K562 (cell line): ENCODE measurements at regions not wholly inside any gene's neighbourhood (a gene's known extent, or its start where the extent isn't known, plus 50 kb on each side); places are given as distances from the start of the nearest gene placed in this dataset.

Experiments used
- ATAC-seq: fragments of 200-7000 bp; cut with Tn5 transposase; 3 replicates; pipeline ENCODE4 v1.9.1; 2020; ENCODE audit warnings: moderate library complexity
- BruUV-seq: library from RNA; stranded (reverse); fragments of 400-500 nt; replicated peaks from 2 replicates; lab custom pipeline; 2021; lab: Mats Ljungman, UMichigan
- CTCF ChIA-PET: fragments of 300-600 bp; formaldehyde crosslinking; extraction: SDS; loops from one replicate; lab custom pipeline; 2021; ENCODE audit warnings: low intra/inter-chr PET ratio; lab: Yijun Ruan, JAX
- POLR2A ChIA-PET: fragments of 300-600, 350-650 bp; sonication (Branson Sonifier 250); formaldehyde crosslinking; extraction: SDS; loops from one replicate; lab custom pipeline; 2021; ENCODE audit warnings: antibody characterized with exemption, inconsistent platforms; lab: Yijun Ruan, JAX
- DNase-seq, 4 experiments: peaks; one replicate each; pipeline versions ENCODE4 v3.0.0 to v3.0.0-alpha.2; 2011 to 2018; ENCODE audit warnings: low spot score in 3 of 4, mixed read lengths in 3 of 4; ENCODE audit errors: extremely low read depth in 1 of 4
- FAIRE-seq: peaks from 2 replicates; lab custom pipeline; 2011; peaks lifted over from hg19 to GRCh38; lab: Jason Lieb, UNC
- H2AFZ ChIP-seq: 2 replicates; pipeline ENCODE4 v1.6.0; 2011; ENCODE audit warnings: low read depth, low read length, control low read depth, inconsistent platforms
- H3K27ac ChIP-seq: fragments of 200-600 bp; 3 replicates; pipeline ENCODE4 v1.8.0; 2011; ENCODE audit warnings: low read depth, mild to moderate bottlenecking, control low read depth, inconsistent platforms, low read length, moderate library complexity, mixed read lengths; ENCODE audit errors: extremely low read depth
- H3K27me3 ChIP-seq, 2 experiments: fragments of 300-600 bp in 1 of 2; 2 replicates in 1 of 2; 3 replicates in 1 of 2; pipeline versions ENCODE4 v1.6.0 to v1.8.0; 2011; ENCODE audit warnings: inconsistent platforms in 2 of 2, low read length in 2 of 2, mild to moderate bottlenecking in 1 of 2, mixed read lengths in 1 of 2, moderate library complexity in 1 of 2; ENCODE audit not compliant: control insufficient read depth in 2 of 2, insufficient read depth in 2 of 2
- H3K36me3 ChIP-seq: fragments of 300-600 bp; 3 replicates; pipeline ENCODE4 v1.8.0; 2011; ENCODE audit warnings: mild to moderate bottlenecking, low read length, inconsistent platforms; ENCODE audit not compliant: control insufficient read depth, insufficient read depth
- H3K4me1 ChIP-seq, 2 experiments: fragments of 200-600 bp in 1 of 2; replicated peaks in 1 of 2; 2 replicates in 1 of 2; 3 replicates in 1 of 2; pipeline versions ENCODE4 v1.5.1 to v1.8.0; 2011; ENCODE audit warnings: inconsistent platforms in 2 of 2, low read length in 2 of 2, mild to moderate bottlenecking in 1 of 2, mixed read lengths in 1 of 2, moderate library complexity in 1 of 2; ENCODE audit not compliant: control insufficient read depth in 2 of 2, insufficient read depth in 2 of 2
- H3K4me2 ChIP-seq: 2 replicates; pipeline ENCODE4 v1.6.1; 2011; ENCODE audit warnings: low read length, control low read depth, inconsistent platforms, mixed read lengths; ENCODE audit not compliant: insufficient read depth
- H3K4me3 ChIP-seq: fragments of 200-600 bp; sonication (generic), shearing (Covaris generic); 2 replicates; pipeline ENCODE4 v1.5.1; 2016; ENCODE audit warnings: control low read depth, inconsistent platforms
- H3K79me2 ChIP-seq: fragments of 200-600 bp; 3 replicates; pipeline ENCODE4 v1.8.0; 2011; ENCODE audit warnings: low read length, inconsistent platforms; ENCODE audit not compliant: control insufficient read depth, insufficient read depth
- H3K9ac ChIP-seq, 2 experiments: 2 replicates each; pipeline versions ENCODE4 v1.6.0 to v1.6.1; 2011; ENCODE audit warnings: low read depth in 2 of 2, low read length in 2 of 2, control low read depth in 1 of 2, inconsistent platforms in 1 of 2, mild to moderate bottlenecking in 1 of 2, mixed read lengths in 1 of 2; ENCODE audit not compliant: insufficient read depth in 1 of 2
- H3K9me1 ChIP-seq: one replicate; pipeline ENCODE4 v1.6.0; 2011; ENCODE audit warnings: inconsistent platforms, mild to moderate bottlenecking, low read length, moderate library complexity; ENCODE audit not compliant: control insufficient read depth, insufficient read depth
- H3K9me3 ChIP-seq: replicated peaks from 2 replicates; pipeline ENCODE4 v1.5.1; 2011; ENCODE audit warnings: low read depth, low read length, inconsistent platforms; ENCODE audit not compliant: control insufficient read depth, insufficient read depth
- H4K20me1 ChIP-seq: replicated peaks from 2 replicates; pipeline ENCODE4 v1.6.1; 2011; ENCODE audit warnings: low read length, inconsistent platforms, mixed read lengths; ENCODE audit not compliant: control insufficient read depth, insufficient read depth
- DNMT1 ChIP-seq: fragments of 450-650 bp; IDR thresholded peaks from 2 replicates; pipeline ENCODE4 v1.6.1; 2016; ENCODE audit warnings: antibody characterized with exemption, mild to moderate bottlenecking
- JUND ChIP-seq, 2 experiments: IDR thresholded peaks; 2 replicates in 1 of 2; 3 replicates in 1 of 2; pipeline ENCODE4 v1.6.1; 2011; ENCODE audit warnings: borderline replicate concordance in 2 of 2, low read depth in 2 of 2, low read length in 2 of 2, improper control_type of control experiment in 1 of 2, missing biosample characterization in 1 of 2, missing genetic modification characterization in 1 of 2, missing genetic modification reagents in 1 of 2
- NELFE ChIP-seq: IDR thresholded peaks from 2 replicates; pipeline ENCODE4 v1.6.1; 2011; ENCODE audit warnings: mild to moderate bottlenecking; ENCODE audit not compliant: insufficient read depth, insufficient read length
- NR1H2 ChIP-seq: sonication (generic); formaldehyde crosslinking; IDR thresholded peaks from 2 replicates; pipeline ENCODE4 v1.4.0; 2020; ENCODE audit warnings: mild to moderate bottlenecking, missing genetic modification reagents
- PTTG1 ChIP-seq: fragments of 450-650 bp; IDR thresholded peaks from 2 replicates; pipeline ENCODE4 v1.6.1; 2016; ENCODE audit warnings: low read depth, mild to moderate bottlenecking, missing genetic modification characterization, missing compliant biosample characterization
- ZEB2 ChIP-seq: fragments of 450-650 bp; IDR thresholded peaks from 2 replicates; pipeline ENCODE4 v1.6.1; 2016
- in situ Hi-C: fragments of 300-500 bp; cut with MboI; formaldehyde crosslinking; loops from 4 replicates; pipeline ENCODE4 v1.15.0; 2018; ENCODE audit warnings: inconsistent platforms, mixed read lengths
- intact Hi-C: fragments of 100-400 bp; cut with micrococcal nuclease; formaldehyde crosslinking; loops from 2 replicates; pipeline ENCODE4 v1.14.2; 2022
- TF ChIP-seq, protein P1 (sequence below): fragments of 450-650 bp; conservative IDR thresholded peaks from 2 replicates; pipeline ENCODE4 v1.6.1; 2016; ENCODE audit warnings: missing genetic modification characterization, low read depth, mild to moderate bottlenecking, missing compliant biosample characterization, moderate library complexity
- TF ChIP-seq, protein P2 (sequence below), 2 experiments: fragments of 450-650 bp; IDR thresholded peaks; 2 replicates each; pipeline ENCODE4 v1.6.1; 2016; ENCODE audit warnings: mild to moderate bottlenecking in 2 of 2, borderline replicate concordance in 1 of 2, low read depth in 1 of 2, moderate library complexity in 1 of 2

DNA sequence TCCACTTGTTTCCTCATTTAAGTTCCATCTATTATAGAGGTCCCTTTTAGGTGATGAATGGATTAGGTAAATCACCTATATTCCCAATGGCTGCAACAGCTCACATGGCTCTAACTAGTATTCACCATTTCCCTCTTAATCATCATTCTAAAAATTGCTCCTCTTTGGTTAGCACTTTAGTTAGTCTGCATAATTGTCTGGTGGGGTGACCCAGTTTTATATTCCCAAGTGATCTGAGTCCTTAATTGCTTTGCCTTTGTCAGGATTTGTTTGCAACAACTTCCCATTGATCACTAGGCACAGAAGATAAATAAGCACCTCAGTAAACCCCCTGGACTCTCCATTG lies 395.2 kb downstream of the RAB38 start:
- Histone ChIP-seq H3K9ac (no peak overlapping the region), H3K27me3 (no peaks in the 10 kb centered on the region), H3K36me3 (no peaks in the 10 kb centered on the region), H3K27ac (no peak overlapping the region), H3K4me3 (no peak overlapping the region), H3K79me2 (no peaks in the 10 kb centered on the region), H3K4me2 (no peak overlapping the region), H2AFZ (no peak overlapping the region), H3K4me1 (no peaks in the 10 kb centered on the region), H4K20me1 (no peaks in the 10 kb centered on the region), H3K9me3 (no peaks in the 10 kb centered on the region), H3K9me1 (no peaks in the 10 kb centered on the region)
- TF ChIP-seq, protein P1, sequence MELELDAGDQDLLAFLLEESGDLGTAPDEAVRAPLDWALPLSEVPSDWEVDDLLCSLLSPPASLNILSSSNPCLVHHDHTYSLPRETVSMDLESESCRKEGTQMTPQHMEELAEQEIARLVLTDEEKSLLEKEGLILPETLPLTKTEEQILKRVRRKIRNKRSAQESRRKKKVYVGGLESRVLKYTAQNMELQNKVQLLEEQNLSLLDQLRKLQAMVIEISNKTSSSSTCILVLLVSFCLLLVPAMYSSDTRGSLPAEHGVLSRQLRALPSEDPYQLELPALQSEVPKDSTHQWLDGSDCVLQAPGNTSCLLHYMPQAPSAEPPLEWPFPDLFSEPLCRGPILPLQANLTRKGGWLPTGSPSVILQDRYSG (tag), result no peak
- TF ChIP-seq NELFE (no peak), ZEB2 (no peak), PTTG1 (tag) (no peak), NR1H2 (CRISPR knock-in tag) (no peak), DNMT1 (no peak), JUND (IDR thresholded peaks at IDR 0.05; ENCODE audit: borderline replicate concordance, low read depth, low read length) (no peak), JUND (tag; IDR thresholded peaks at IDR 0.05; ENCODE audit: borderline replicate concordance, low read depth, low read length) (no peak)
- TF ChIP-seq, protein P2, sequence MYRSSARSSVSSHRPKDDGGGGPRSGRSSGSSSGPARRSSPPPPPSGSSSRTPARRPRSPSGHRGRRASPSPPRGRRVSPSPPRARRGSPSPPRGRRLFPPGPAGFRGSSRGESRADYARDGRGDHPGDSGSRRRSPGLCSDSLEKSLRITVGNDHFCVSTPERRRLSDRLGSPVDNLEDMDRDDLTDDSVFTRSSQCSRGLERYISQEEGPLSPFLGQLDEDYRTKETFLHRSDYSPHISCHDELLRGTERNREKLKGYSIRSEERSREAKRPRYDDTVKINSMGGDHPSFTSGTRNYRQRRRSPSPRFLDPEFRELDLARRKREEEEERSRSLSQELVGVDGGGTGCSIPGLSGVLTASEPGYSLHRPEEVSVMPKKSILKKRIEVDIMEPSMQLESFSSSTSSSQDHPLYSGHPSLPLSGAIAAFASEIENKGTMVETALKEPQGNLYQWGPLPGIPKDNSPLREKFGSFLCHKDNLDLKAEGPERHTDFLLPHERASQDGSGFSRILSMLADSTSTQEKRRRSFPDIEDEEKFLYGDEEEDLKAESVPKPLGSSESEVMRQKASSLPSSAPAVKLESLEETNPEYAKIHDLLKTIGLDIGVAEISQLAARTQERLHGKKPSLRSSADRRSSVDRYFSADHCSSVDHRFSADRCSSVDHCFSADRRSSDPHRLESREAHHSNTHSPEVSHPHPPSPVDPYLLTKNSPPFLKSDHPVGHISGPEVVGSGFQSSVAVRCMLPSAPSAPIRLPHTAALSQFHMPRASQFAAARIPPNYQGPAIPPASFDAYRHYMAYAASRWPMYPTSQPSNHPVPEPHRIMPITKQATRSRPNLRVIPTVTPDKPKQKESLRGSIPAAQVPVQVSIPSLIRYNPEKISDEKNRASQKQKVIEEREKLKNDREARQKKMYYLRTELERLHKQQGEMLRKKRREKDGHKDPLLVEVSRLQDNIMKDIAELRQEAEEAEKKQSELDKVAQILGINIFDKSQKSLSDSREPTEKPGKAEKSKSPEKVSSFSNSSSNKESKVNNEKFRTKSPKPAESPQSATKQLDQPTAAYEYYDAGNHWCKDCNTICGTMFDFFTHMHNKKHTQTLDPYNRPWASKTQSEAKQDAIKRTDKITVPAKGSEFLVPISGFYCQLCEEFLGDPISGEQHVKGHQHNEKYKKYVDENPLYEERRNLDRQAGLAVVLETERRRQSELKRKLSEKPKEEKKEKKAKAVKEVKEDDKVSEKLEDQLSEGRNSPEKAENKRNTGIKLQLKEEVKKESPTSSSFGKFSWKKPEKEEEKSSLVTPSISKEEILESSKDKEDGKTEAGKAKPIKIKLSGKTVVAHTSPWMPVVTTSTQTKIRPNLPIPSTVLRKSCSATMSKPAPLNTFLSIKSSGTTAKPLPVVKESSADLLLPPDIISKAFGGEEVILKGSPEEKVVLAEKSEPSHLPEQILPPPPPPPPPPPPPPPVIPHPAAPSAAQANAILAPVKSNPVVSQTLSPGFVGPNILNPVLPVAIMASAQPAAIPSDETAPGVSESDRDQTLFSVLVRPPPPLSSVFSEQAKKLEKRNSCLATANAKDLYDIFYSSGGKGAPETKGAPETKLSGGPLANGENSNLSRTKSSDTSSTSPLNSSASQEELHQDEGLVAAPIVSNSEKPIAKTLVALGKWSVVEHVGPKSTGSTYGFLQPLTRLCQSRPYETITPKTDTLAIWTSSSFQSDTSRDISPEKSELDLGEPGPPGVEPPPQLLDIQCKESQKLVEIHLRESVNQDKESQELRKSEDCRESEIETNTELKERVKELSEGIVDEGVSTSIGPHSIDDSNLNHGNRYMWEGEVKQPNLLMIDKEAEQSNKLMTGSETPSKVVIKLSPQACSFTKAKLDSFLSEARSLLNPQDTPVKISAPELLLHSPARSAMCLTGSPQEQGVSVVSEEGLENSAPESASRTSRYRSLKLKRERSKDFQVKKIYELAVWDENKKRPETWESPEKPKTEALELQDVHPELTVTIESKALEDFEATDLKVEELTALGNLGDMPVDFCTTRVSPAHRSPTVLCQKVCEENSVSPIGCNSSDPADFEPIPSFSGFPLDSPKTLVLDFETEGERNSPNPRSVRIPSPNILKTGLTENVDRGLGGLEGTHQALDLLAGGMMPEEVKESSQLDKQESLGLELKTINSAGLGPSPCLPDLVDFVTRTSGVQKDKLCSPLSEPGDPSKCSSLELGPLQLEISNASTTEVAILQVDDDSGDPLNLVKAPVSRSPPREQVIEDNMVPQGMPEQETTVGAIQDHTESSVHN (IDR thresholded peaks at IDR 0.05; ENCODE audit: borderline replicate concordance in 1 of 2, low read depth in 1 of 2), result no peak
- DNase-seq, result no peak
- in situ Hi-C loops, result no loop called here
- intact Hi-C loops, result no loop called here
- no peak for FAIRE-seq
- no TSS peak for BruUV-seq
- ATAC-seq, result no peak
- ChIA-PET POLR2A (no interaction called here), CTCF (no interaction called here)
